ENCODE measurements at regions not wholly inside any gene's neighbourhood (a gene's known extent, or its start where the extent isn't known, plus 50 kb on each side); places are given as distances from the start of the nearest gene placed in this dataset.

- H3K4me3 Mint-ChIP-seq, result no peak overlapping the region
- no peaks in the 10 kb centered on the region for H3K9me3 Mint-ChIP-seq
- no peaks in the 10 kb centered on the region for H3K36me3 Mint-ChIP-seq (ENCODE audit: low read depth)
- H3K27me3 Mint-ChIP-seq (ENCODE audit: low read depth), result peaks cover 35% of the 10 kb centered on the region
- no peaks in the 10 kb centered on the region for H3K4me1 Mint-ChIP-seq (ENCODE audit: low read depth)
- H3K27ac Mint-ChIP-seq, result no peak overlapping the region
- DNase-seq (ENCODE audit: low spot score), result no peak
These were observed 229.7 kb upstream of the TLE3 start for GRCh38 chr15:70327328-70327855.

- Mint-ChIP-seq H3K36me3 (ENCODE audit: low read depth) (no peaks in the 10 kb centered on the region), H3K27ac (no peak overlapping the region), H3K4me3 (no peak overlapping the region), H3K27me3 (ENCODE audit: low read depth) (peaks cover 26% of the 10 kb centered on the region), H3K9me3 (no peaks in the 10 kb centered on the region), H3K4me1 (ENCODE audit: low read depth) (no peaks in the 10 kb centered on the region)
- no peak for DNase-seq (ENCODE audit: low spot score)
These were observed 226.6 kb upstream of the TLE3 start for GRCh38 chr15:70324001-70324974.

GRCh38 chr15:70323111-70323851, 225.6 kb upstream of the TLE3 start:
- H3K27ac Mint-ChIP-seq, result no peak overlapping the region
- peaks cover 24% of the 10 kb centered on the region for H3K27me3 Mint-ChIP-seq (ENCODE audit: low read depth)
- no peaks in the 10 kb centered on the region for H3K36me3 Mint-ChIP-seq (ENCODE audit: low read depth)
- no peak overlapping the region for H3K4me3 Mint-ChIP-seq
- no peaks in the 10 kb centered on the region for H3K9me3 Mint-ChIP-seq
- H3K4me1 Mint-ChIP-seq (ENCODE audit: low read depth), result peaks cover 2% of the 10 kb centered on the region
- no peak for DNase-seq (ENCODE audit: low spot score)

GRCh38 chr15:70322051-70322668, 224.4 kb upstream of the TLE3 start:
- Mint-ChIP-seq H3K36me3 (ENCODE audit: low read depth) (no peaks in the 10 kb centered on the region), H3K9me3 (no peaks in the 10 kb centered on the region), H3K4me1 (ENCODE audit: low read depth) (peaks cover 2% of the 10 kb centered on the region), H3K4me3 (no peak overlapping the region), H3K27ac (no peak overlapping the region), H3K27me3 (ENCODE audit: low read depth) (peaks cover 20% of the 10 kb centered on the region)
- no peak for DNase-seq (ENCODE audit: low spot score)

GRCh38 chr15:70321172-70321819, 223.6 kb upstream of the TLE3 start:
- DNase-seq (ENCODE audit: low spot score), result no peak
- Mint-ChIP-seq H3K36me3 (ENCODE audit: low read depth) (no peaks in the 10 kb centered on the region), H3K4me1 (ENCODE audit: low read depth) (peaks cover 2% of the 10 kb centered on the region), H3K4me3 (no peak overlapping the region), H3K9me3 (no peaks in the 10 kb centered on the region), H3K27ac (no peak overlapping the region), H3K27me3 (ENCODE audit: low read depth) (peaks cover 19% of the 10 kb centered on the region)

- no peak for DNase-seq (ENCODE audit: low spot score)
- Mint-ChIP-seq H3K36me3 (ENCODE audit: low read depth) (no peaks in the 10 kb centered on the region), H3K9me3 (no peaks in the 10 kb centered on the region), H3K27me3 (ENCODE audit: low read depth) (peaks cover 18% of the 10 kb centered on the region), H3K27ac (no peak overlapping the region), H3K4me3 (no peak overlapping the region), H3K4me1 (ENCODE audit: low read depth) (peaks cover 2% of the 10 kb centered on the region)
These were observed 222.8 kb upstream of the TLE3 start for GRCh38 chr15:70320482-70320881.

- no peak overlapping the region for H3K4me3 Mint-ChIP-seq
- peaks cover 2% of the 10 kb centered on the region for H3K4me1 Mint-ChIP-seq (ENCODE audit: low read depth)
- no peaks in the 10 kb centered on the region for H3K9me3 Mint-ChIP-seq
- DNase-seq (ENCODE audit: low spot score), result no peak
- H3K36me3 Mint-ChIP-seq (ENCODE audit: low read depth), result no peaks in the 10 kb centered on the region
- no peak overlapping the region for H3K27ac Mint-ChIP-seq
- peaks cover 18% of the 10 kb centered on the region for H3K27me3 Mint-ChIP-seq (ENCODE audit: low read depth)
These were observed 222.4 kb upstream of the TLE3 start for GRCh38 chr15:70320077-70320476.

- H3K9me3 Mint-ChIP-seq, result no peaks in the 10 kb centered on the region
- H3K27me3 Mint-ChIP-seq (ENCODE audit: low read depth), result peaks cover 18% of the 10 kb centered on the region
- H3K4me3 Mint-ChIP-seq, result no peak overlapping the region
- H3K36me3 Mint-ChIP-seq (ENCODE audit: low read depth), result no peaks in the 10 kb centered on the region
- no peak overlapping the region for H3K27ac Mint-ChIP-seq
- peaks cover 2% of the 10 kb centered on the region for H3K4me1 Mint-ChIP-seq (ENCODE audit: low read depth)
- DNase-seq (ENCODE audit: low spot score), result no peak
These were observed 221.7 kb upstream of the TLE3 start for GRCh38 chr15:70319466-70319865.

GRCh38 chr15:70318594-70319465, 221.1 kb upstream of the TLE3 start:
- Mint-ChIP-seq H3K27me3 (ENCODE audit: low read depth) (peaks cover 18% of the 10 kb centered on the region), H3K27ac (no peak overlapping the region), H3K36me3 (ENCODE audit: low read depth) (no peaks in the 10 kb centered on the region), H3K4me1 (ENCODE audit: low read depth) (peaks cover 2% of the 10 kb centered on the region), H3K9me3 (no peaks in the 10 kb centered on the region), H3K4me3 (no peak overlapping the region)
- no peak for DNase-seq (ENCODE audit: low spot score)

GRCh38 chr15:70316059-70316600, 218.4 kb upstream of the TLE3 start:
- Mint-ChIP-seq H3K27ac (no peak overlapping the region), H3K9me3 (no peaks in the 10 kb centered on the region), H3K4me3 (no peak overlapping the region), H3K4me1 (ENCODE audit: low read depth) (peaks cover 2% of the 10 kb centered on the region), H3K27me3 (ENCODE audit: low read depth) (peaks cover 21% of the 10 kb centered on the region), H3K36me3 (ENCODE audit: low read depth) (no peaks in the 10 kb centered on the region)
- no peak for DNase-seq (ENCODE audit: low spot score)

GRCh38 chr15:70315431-70315830, 217.7 kb upstream of the TLE3 start:
- H3K36me3 Mint-ChIP-seq (ENCODE audit: low read depth), result no peaks in the 10 kb centered on the region
- H3K27me3 Mint-ChIP-seq (ENCODE audit: low read depth), result peaks cover 22% of the 10 kb centered on the region
- H3K4me3 Mint-ChIP-seq, result no peak overlapping the region
- no peaks in the 10 kb centered on the region for H3K9me3 Mint-ChIP-seq
- H3K4me1 Mint-ChIP-seq (ENCODE audit: low read depth), result peaks cover 2% of the 10 kb centered on the region
- no peak overlapping the region for H3K27ac Mint-ChIP-seq
- no peak for DNase-seq (ENCODE audit: low spot score)

- Mint-ChIP-seq H3K4me3 (no peak overlapping the region), H3K27me3 (ENCODE audit: low read depth) (peaks cover 25% of the 10 kb centered on the region), H3K36me3 (ENCODE audit: low read depth) (no peaks in the 10 kb centered on the region), H3K4me1 (ENCODE audit: low read depth) (peaks cover 2% of the 10 kb centered on the region), H3K27ac (no peak overlapping the region), H3K9me3 (no peaks in the 10 kb centered on the region)
- no peak for DNase-seq (ENCODE audit: low spot score)
These were observed 217.0 kb upstream of the TLE3 start for GRCh38 chr15:70314688-70315087.

- Mint-ChIP-seq H3K36me3 (ENCODE audit: low read depth) (no peaks in the 10 kb centered on the region), H3K4me3 (no peak overlapping the region), H3K4me1 (ENCODE audit: low read depth) (peaks cover 2% of the 10 kb centered on the region), H3K27ac (no peak overlapping the region), H3K9me3 (no peaks in the 10 kb centered on the region), H3K27me3 (ENCODE audit: low read depth) (peaks cover 27% of the 10 kb centered on the region)
- no peak for DNase-seq (ENCODE audit: low spot score)
These were observed 216.3 kb upstream of the TLE3 start for GRCh38 chr15:70314018-70314354.
